Upper lobe of left lung (tissue), 6 donors: ENCODE measurements at regions not wholly inside any gene's neighbourhood (a gene's known extent, or its start where the extent isn't known, plus 50 kb on each side); places are given as distances from the start of the nearest gene placed in this dataset.
A peak's percentile ranks its signal among the peaks of the same experiment; 100 is the strongest.

Experiments used
- ATAC-seq, 2 donors: fragments of 200-7000 bp; cut with Tn5 transposase; one replicate each; pipeline ENCODE4 v1.9.1; 2022; ENCODE audit warnings: mild to moderate bottlenecking in 2 of 2, moderate library complexity in 2 of 2; ENCODE audit not compliant: low FRiP score in 2 of 2
- DNase-seq, 2 donors: peaks; one replicate each; pipeline ENCODE4 v3.0.0-alpha.2; 2019 to 2020
- H3K27ac ChIP-seq, 4 donors: fragments of 200-600 bp; sonication (generic); one replicate each; pipeline ENCODE4 v1.5.1; 2016 to 2019
- H3K27me3 ChIP-seq, 4 donors: fragments of 200-600 bp; sonication (generic); one replicate each; pipeline ENCODE4 v1.5.1; 2017 to 2019
- H3K36me3 ChIP-seq, 4 donors: fragments of 200-600 bp; sonication (generic); one replicate each; pipeline ENCODE4 v1.5.1; 2016 to 2019
- H3K4me1 ChIP-seq, 4 donors: fragments of 200-600 bp; sonication (generic); one replicate each; pipeline ENCODE4 v1.5.1; 2018 to 2019
- H3K4me3 ChIP-seq, 4 donors: fragments of 200-600 bp; sonication (generic); one replicate each; pipeline ENCODE4 v1.5.1; 2017 to 2019; ENCODE audit warnings: mild to moderate bottlenecking in 2 of 4, moderate library complexity in 1 of 4
- H3K9me3 ChIP-seq, 4 donors: fragments of 200-600 bp; sonication (generic); one replicate each; pipeline ENCODE4 v1.5.1; 2018 to 2019
- EP300 ChIP-seq, 4 donors: sonication (generic); formaldehyde crosslinking; IDR thresholded peaks; one replicate each; pipeline ENCODE4 v1.5.1; 2017; ENCODE audit warnings: antibody characterized with exemption in 4 of 4, control low read depth in 2 of 4
- POLR2A ChIP-seq, 4 donors: fragments of 450-650 bp; IDR thresholded peaks; one replicate each; pipeline ENCODE4 v1.5.1; 2016 to 2017; ENCODE audit warnings: antibody characterized with exemption in 4 of 4, mild to moderate bottlenecking in 2 of 4
- POLR2AphosphoS5 ChIP-seq, 2 donors: sonication (generic); formaldehyde crosslinking; IDR thresholded peaks; one replicate each; pipeline ENCODE4 v1.5.1; 2017; ENCODE audit warnings: antibody characterized with exemption in 2 of 2
- WGBS, 2 donors: methylation state at CpG; one replicate each; pipeline ENCODE4 v1.1.5; 2017 to 2018; 5-methylcytosine and 5-hydroxymethylcytosine counted together
- TF ChIP-seq, protein P1 (sequence below), 6 experiments: fragments of 450-650 bp in 4 of 6; fragments of 200-600 bp in 2 of 6; sonication (generic) in 2 of 6; IDR thresholded peaks; one replicate each; pipeline ENCODE4 v1.5.1; 2016 to 2019; ENCODE audit warnings: antibody characterized with exemption in 6 of 6
- donor health status: DM: no; HTN: no; CAD: no; lungs with moderate emphysema.
- donor health status: DM: no; HTN: yes; CAD: no; lungs with severe emphysema.

DNA sequence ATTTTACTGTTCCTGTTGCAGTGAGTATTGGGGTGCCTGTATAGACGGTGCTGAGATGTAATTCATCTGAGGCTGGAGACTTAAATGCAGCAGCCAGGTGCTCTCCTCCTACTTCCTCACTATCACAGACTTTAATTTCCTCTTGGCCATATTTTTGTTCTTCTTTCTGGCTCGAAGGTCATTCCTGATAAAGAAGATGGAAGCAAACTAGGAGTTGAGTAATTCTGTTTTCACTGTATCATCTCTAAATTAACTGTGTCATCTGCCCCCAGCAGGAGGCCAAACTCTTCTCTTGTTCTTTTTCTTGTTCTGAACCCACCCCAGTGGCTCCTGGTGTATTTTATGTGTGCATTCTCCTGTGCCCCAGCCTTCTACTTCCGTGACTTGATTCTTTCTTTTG, 141.7 kb upstream of the ARHGAP5 start:
- no peak for ATAC-seq
- 49 to 61% methylated on average over 3 of the region's 3 CpGs for WGBS, 2 donors

GRCh38 chr14:31936115-31936514, 141.0 kb upstream of the ARHGAP5 start:
- ATAC-seq: no peak

More for the DNA sequence above, 141.7 kb upstream of the ARHGAP5 start:
- Histone ChIP-seq H3K36me3 (no peaks in the 10 kb centered on the region), H3K4me1 (no peaks in the 10 kb centered on the region), H3K27me3 (no peaks in the 10 kb centered on the region), H3K27ac (no peak overlapping the region), H3K4me3 (no peak overlapping the region), H3K9me3 (no peaks in the 10 kb centered on the region)
- DNase-seq: no peak
- TF ChIP-seq, protein P1, sequence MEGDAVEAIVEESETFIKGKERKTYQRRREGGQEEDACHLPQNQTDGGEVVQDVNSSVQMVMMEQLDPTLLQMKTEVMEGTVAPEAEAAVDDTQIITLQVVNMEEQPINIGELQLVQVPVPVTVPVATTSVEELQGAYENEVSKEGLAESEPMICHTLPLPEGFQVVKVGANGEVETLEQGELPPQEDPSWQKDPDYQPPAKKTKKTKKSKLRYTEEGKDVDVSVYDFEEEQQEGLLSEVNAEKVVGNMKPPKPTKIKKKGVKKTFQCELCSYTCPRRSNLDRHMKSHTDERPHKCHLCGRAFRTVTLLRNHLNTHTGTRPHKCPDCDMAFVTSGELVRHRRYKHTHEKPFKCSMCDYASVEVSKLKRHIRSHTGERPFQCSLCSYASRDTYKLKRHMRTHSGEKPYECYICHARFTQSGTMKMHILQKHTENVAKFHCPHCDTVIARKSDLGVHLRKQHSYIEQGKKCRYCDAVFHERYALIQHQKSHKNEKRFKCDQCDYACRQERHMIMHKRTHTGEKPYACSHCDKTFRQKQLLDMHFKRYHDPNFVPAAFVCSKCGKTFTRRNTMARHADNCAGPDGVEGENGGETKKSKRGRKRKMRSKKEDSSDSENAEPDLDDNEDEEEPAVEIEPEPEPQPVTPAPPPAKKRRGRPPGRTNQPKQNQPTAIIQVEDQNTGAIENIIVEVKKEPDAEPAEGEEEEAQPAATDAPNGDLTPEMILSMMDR (IDR thresholded peaks at IDR 0.05): no peak
- no peak for TF ChIP-seq EP300 (IDR thresholded peaks at IDR 0.05)
- TF ChIP-seq POLR2AphosphoS5 (IDR thresholded peaks at IDR 0.05): no peak
- no peak for TF ChIP-seq POLR2A (IDR thresholded peaks at IDR 0.05)

GRCh38 chr14:31937730-31938346, 139.3 kb upstream of the ARHGAP5 start:
- ATAC-seq: peak; percentile 68 to 83
- Histone ChIP-seq H3K4me3 (no peak overlapping the region), H3K36me3 (no peaks in the 10 kb centered on the region), H3K27ac (no peak overlapping the region), H3K4me1 (no peaks in the 10 kb centered on the region), H3K9me3 (no peaks in the 10 kb centered on the region), H3K27me3 (no peaks in the 10 kb centered on the region)
- TF ChIP-seq POLR2A (IDR thresholded peaks at IDR 0.05): no peak
- peak in 1 of 2 donors; percentile 32 for TF ChIP-seq POLR2AphosphoS5 (IDR thresholded peaks at IDR 0.05)
- TF ChIP-seq EP300 (IDR thresholded peaks at IDR 0.05): peak in 2 of 4 donors; percentile 15 to 33
- DNase-seq: peak in 1 of 2 donors; percentile 41
- 67 to 74% methylated on average over 3 of the region's 3 CpGs for WGBS, 2 donors

More at GRCh38 chr14:31936115-31936514, 141.0 kb upstream of the ARHGAP5 start:
- no peak for DNase-seq
- H3K9me3 ChIP-seq: no peaks in the 10 kb centered on the region
- no peak overlapping the region for H3K27ac ChIP-seq
- 73 to 87% methylated on average over 6 of the region's 6 CpGs for WGBS, 2 donors
- no peaks in the 10 kb centered on the region for H3K27me3 ChIP-seq
- H3K4me3 ChIP-seq: no peak overlapping the region
- no peaks in the 10 kb centered on the region for H3K36me3 ChIP-seq
- H3K4me1 ChIP-seq: no peaks in the 10 kb centered on the region
- TF ChIP-seq EP300 (IDR thresholded peaks at IDR 0.05) (no peak), POLR2A (IDR thresholded peaks at IDR 0.05) (no peak), POLR2AphosphoS5 (IDR thresholded peaks at IDR 0.05) (no peak)
- TF ChIP-seq, protein P1 (IDR thresholded peaks at IDR 0.05): no peak

DNA sequence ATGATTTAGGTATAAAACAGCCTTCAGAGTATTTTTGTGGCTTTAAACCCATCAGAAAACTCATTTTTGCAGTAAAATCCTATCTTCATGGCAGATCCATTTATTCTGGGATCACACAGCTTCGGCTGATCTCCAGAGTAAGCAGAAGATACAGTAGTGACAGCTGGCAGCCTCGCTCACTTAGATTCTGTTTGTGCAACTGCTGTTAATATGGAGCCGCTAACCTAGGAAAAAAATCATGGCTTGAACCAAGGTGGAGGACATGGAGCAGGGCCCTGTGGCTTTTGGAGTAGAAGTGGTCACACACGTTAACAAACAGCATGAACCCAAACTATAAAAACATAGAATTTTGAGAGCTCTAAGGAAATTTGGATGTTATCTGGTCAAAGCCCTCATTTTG, 137.2 kb upstream of the ARHGAP5 start:
- WGBS, 2 donors: 87 to 88% methylated on average over 4 of the region's 4 CpGs
- Histone ChIP-seq H3K4me3 (no peak overlapping the region), H3K36me3 (no peaks in the 10 kb centered on the region), H3K4me1 (peaks cover 0 to 3% (median 0%) of the 10 kb centered on the region in 4 donors), H3K27me3 (no peaks in the 10 kb centered on the region), H3K27ac (no peak overlapping the region), H3K9me3 (no peaks in the 10 kb centered on the region)
- no peak for ATAC-seq
- DNase-seq: no peak
- TF ChIP-seq POLR2AphosphoS5 (IDR thresholded peaks at IDR 0.05): no peak
- TF ChIP-seq EP300 (IDR thresholded peaks at IDR 0.05): no peak
- no peak for TF ChIP-seq POLR2A (IDR thresholded peaks at IDR 0.05)
- TF ChIP-seq, protein P1 (IDR thresholded peaks at IDR 0.05): no peak

DNA sequence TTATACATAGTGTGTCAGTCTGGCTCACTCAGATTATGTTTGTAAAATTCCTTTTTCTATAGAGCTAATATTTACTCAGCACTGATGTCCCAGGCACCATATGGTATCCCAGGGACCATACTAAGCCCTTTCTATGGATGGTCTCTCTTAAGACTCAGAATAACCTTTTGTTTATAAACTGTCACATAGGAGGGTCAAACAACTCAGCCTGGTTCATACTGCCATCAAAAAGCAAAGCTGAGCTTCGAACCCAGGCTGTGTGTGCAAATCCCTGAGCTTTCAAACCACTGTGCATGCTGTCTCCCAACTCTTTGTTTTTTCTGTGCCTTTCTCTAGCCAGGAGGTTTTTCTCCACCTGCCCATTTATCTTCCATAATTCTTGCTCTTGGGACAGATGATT, 135.6 kb upstream of the ARHGAP5 start:
- Histone ChIP-seq H3K27ac (no peak overlapping the region), H3K4me1 (peaks cover 0 to 9% (median 0%) of the 10 kb centered on the region in 4 donors), H3K27me3 (no peaks in the 10 kb centered on the region), H3K9me3 (no peaks in the 10 kb centered on the region), H3K36me3 (no peaks in the 10 kb centered on the region), H3K4me3 (no peak overlapping the region)
- no peak for TF ChIP-seq EP300 (IDR thresholded peaks at IDR 0.05)
- no peak for TF ChIP-seq POLR2AphosphoS5 (IDR thresholded peaks at IDR 0.05)
- DNase-seq (no peak), ATAC-seq (no peak)
- 65 to 87% methylated on average over 1 of the region's 1 CpG for WGBS, 2 donors
